HG03521 (cell line): ENCODE measurements at regions not wholly inside any gene's neighbourhood (a gene's known extent, or its start where the extent isn't known, plus 50 kb on each side); places are given as distances from the start of the nearest gene placed in this dataset.
"Not testable (repeated sequence)": the region's sequence is repeated elsewhere in the genome, so short reads cannot be mapped to it uniquely, and the experiment has no call there.

Experiments used
- ATAC-seq: cut with Tn5 transposase; IDR thresholded peaks from one replicate; pipeline ENCODE4 v1.9.1; 2021; ENCODE audit warnings: mild to moderate bottlenecking, moderate library complexity; ENCODE audit not compliant: unreplicated experiment

- ATAC-seq, result not testable (repeated sequence)
Measured at GRCh38 chr3:118162627-118163588, 871.7 kb downstream of the IGSF11 start.

- no peak for ATAC-seq
Measured at GRCh38 chr3:118165413-118165812, 869.2 kb downstream of the IGSF11 start.

- no peak for ATAC-seq
Measured at GRCh38 chr3:118167571-118167970, 867.1 kb downstream of the IGSF11 start.

- ATAC-seq, result no peak
Measured at GRCh38 chr3:118168175-118168574, 866.5 kb downstream of the IGSF11 start.

- no peak for ATAC-seq
Measured at GRCh38 chr3:118171236-118171852, 863.3 kb downstream of the IGSF11 start.

- no peak for ATAC-seq
Measured at GRCh38 chr3:118180853-118181252, 853.8 kb downstream of the IGSF11 start.

GRCh38 chr3:118181274-118181673 is 853.4 kb downstream of the IGSF11 start:
- ATAC-seq, result no peak

- no peak for ATAC-seq
Measured at GRCh38 chr3:118186051-118186450, 848.6 kb downstream of the IGSF11 start.

- ATAC-seq, result no peak
Measured at GRCh38 chr3:118187221-118187620, 847.4 kb downstream of the IGSF11 start.

GRCh38 chr3:118196183-118196582 is 838.5 kb downstream of the IGSF11 start:
- ATAC-seq, result no peak

- ATAC-seq, result no peak
Measured at GRCh38 chr3:118199044-118199443, 835.6 kb downstream of the IGSF11 start.

- ATAC-seq, result no peak
Measured at GRCh38 chr3:118204052-118204656, 830.5 kb downstream of the IGSF11 start.

GRCh38 chr3:118207271-118207670 is 827.4 kb downstream of the IGSF11 start:
- no peak for ATAC-seq

GRCh38 chr3:118208642-118209041 is 826.0 kb downstream of the IGSF11 start:
- ATAC-seq, result no peak

GRCh38 chr3:118213892-118214291 is 820.8 kb downstream of the IGSF11 start:
- ATAC-seq, result no peak

GRCh38 chr3:118226206-118226605 is 808.4 kb downstream of the IGSF11 start:
- ATAC-seq, result no peak

- no peak for ATAC-seq
Measured at GRCh38 chr3:118227191-118227590, 807.5 kb downstream of the IGSF11 start.

- ATAC-seq, result no peak
Measured at GRCh38 chr3:118228151-118228550, 806.5 kb downstream of the IGSF11 start.

- ATAC-seq, result no peak
Measured at GRCh38 chr3:118229196-118229595, 805.5 kb downstream of the IGSF11 start.

- no peak for ATAC-seq
Measured at GRCh38 chr3:118231578-118231977, 803.1 kb downstream of the IGSF11 start.

- ATAC-seq, result no peak
Measured at GRCh38 chr3:118239253-118239652, 795.4 kb downstream of the IGSF11 start.

GRCh38 chr3:118244761-118245160 is 789.9 kb downstream of the IGSF11 start:
- no peak for ATAC-seq
